ENCODE measurements at regions not wholly inside any gene's neighbourhood (a gene's known extent, or its start where the extent isn't known, plus 50 kb on each side); places are given as distances from the start of the nearest gene placed in this dataset.

GRCh38 chr21:38937286-38937790 lies 131.6 kb downstream of the ETS2 start:
- TF ChIP-seq POLR2AphosphoS5 (IDR thresholded peaks at IDR 0.05) (no peak), CTCF (IDR thresholded peaks at IDR 0.05) (no peak), EP300 (IDR thresholded peaks at IDR 0.05; ENCODE audit: low read depth) (no peak), POLR2A (IDR thresholded peaks at IDR 0.05) (no peak)
